GM19240 (cell line): ENCODE measurements at regions not wholly inside any gene's neighbourhood (a gene's known extent, or its start where the extent isn't known, plus 50 kb on each side); places are given as distances from the start of the nearest gene placed in this dataset.

ENCODE experiments used
- DNase-seq: peaks from one replicate; pipeline ENCODE4 v3.0.0; 2011; ENCODE audit warnings: low spot score; ENCODE audit not compliant: insufficient read length

- no peak for DNase-seq
Observed at GRCh38 chr11:15378941-15379340, 264.2 kb downstream of the INSC start.

- DNase-seq = no peak
Observed at GRCh38 chr11:15379483-15379882, 264.8 kb downstream of the INSC start.

- DNase-seq = no peak
Observed at GRCh38 chr11:15390857-15391256, 276.1 kb downstream of the INSC start.

GRCh38 chr11:15396778-15397177 lies 282.1 kb downstream of the INSC start:
- no peak for DNase-seq

GRCh38 chr11:15406851-15407351 lies 292.2 kb downstream of the INSC start:
- no peak for DNase-seq

- DNase-seq = no peak
Observed at GRCh38 chr11:15412054-15412453, 297.3 kb downstream of the INSC start.

- no peak for DNase-seq
Observed at GRCh38 chr11:15418921-15419320, 304.2 kb downstream of the INSC start.

GRCh38 chr11:15419696-15420095 lies 305.0 kb downstream of the INSC start:
- DNase-seq = no peak

GRCh38 chr11:15430381-15430780 lies 315.7 kb downstream of the INSC start:
- no peak for DNase-seq

- no peak for DNase-seq
Observed at GRCh38 chr11:15434529-15434928, 319.8 kb downstream of the INSC start.

GRCh38 chr11:15446315-15446714 lies 331.6 kb downstream of the INSC start:
- DNase-seq = no peak

- no peak for DNase-seq
Observed at GRCh38 chr11:15446929-15447328, 332.2 kb downstream of the INSC start.

- no peak for DNase-seq
Observed at GRCh38 chr11:15451713-15452112, 337.0 kb downstream of the INSC start.

GRCh38 chr11:15453211-15453765 lies 338.6 kb downstream of the INSC start:
- DNase-seq = no peak

- no peak for DNase-seq
Observed at GRCh38 chr11:15468466-15468865, 353.7 kb downstream of the INSC start.

- DNase-seq = no peak
Observed at GRCh38 chr11:15471048-15471894, 356.5 kb downstream of the INSC start.

- DNase-seq = no peak
Observed at GRCh38 chr11:15471895-15472799, 357.4 kb downstream of the INSC start.

GRCh38 chr11:15473954-15474837 lies 359.5 kb downstream of the INSC start:
- DNase-seq = no peak

- DNase-seq = no peak
Observed at GRCh38 chr11:15476371-15476917, 361.7 kb downstream of the INSC start.

- no peak for DNase-seq
Observed at GRCh38 chr11:15481871-15482270, 367.1 kb downstream of the INSC start.

GRCh38 chr11:15483205-15483604 lies 368.5 kb downstream of the INSC start:
- DNase-seq = no peak
